ENCODE measurements at regions not wholly inside any gene's neighbourhood (a gene's known extent, or its start where the extent isn't known, plus 50 kb on each side); places are given as distances from the start of the nearest gene placed in this dataset.
A peak's percentile ranks its signal among the peaks of the same experiment; 100 is the strongest.

DNA sequence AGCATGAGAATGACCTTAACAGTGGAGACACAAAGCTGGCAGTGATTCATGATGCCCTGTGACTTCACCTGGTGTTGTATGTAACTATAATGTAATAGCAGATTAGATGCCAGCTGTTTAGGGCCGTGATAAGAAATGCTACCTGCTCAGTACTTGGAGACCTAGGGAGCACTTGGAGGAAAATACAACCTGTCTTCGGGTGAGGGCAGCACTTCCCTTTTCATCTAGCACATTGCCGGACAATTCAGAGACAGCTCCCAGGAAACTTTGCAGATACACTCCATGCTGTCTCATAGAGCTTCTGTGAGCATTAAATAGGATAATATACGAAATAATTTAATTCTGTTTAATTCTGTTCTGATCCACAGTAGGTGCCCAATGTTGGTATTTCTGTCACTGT, 668.5 kb downstream of the TSN start:
- no peak overlapping the region for H3K4me3 ChIP-seq
- no peaks in the 10 kb centered on the region for H3K4me1 ChIP-seq
- intact Hi-C loops (cut with DNase I), result no loop called here
- no peaks in the 10 kb centered on the region for H3K36me3 ChIP-seq (replicated peaks in 1 of 2; ENCODE audit: insufficient read depth in 1 of 2, low read depth in 2 of 2)
- no peak overlapping the region for H3K27ac ChIP-seq
- H3K9me3 ChIP-seq, result no peaks in the 10 kb centered on the region
- WGBS, 2 donors, result 49 to 58% methylated on average over 4 of the region's 4 CpGs
- TF ChIP-seq CTCF (IDR thresholded peaks at IDR 0.05) (peak in 2 of 7 experiments; percentile 13 to 41), POLR2A (IDR thresholded peaks at IDR 0.05) (no peak)
- DNase-seq, result peak in 2 of 4 donors; percentile 16 to 49
- no peaks in the 10 kb centered on the region for H3K27me3 ChIP-seq
- no peak for ATAC-seq

DNA sequence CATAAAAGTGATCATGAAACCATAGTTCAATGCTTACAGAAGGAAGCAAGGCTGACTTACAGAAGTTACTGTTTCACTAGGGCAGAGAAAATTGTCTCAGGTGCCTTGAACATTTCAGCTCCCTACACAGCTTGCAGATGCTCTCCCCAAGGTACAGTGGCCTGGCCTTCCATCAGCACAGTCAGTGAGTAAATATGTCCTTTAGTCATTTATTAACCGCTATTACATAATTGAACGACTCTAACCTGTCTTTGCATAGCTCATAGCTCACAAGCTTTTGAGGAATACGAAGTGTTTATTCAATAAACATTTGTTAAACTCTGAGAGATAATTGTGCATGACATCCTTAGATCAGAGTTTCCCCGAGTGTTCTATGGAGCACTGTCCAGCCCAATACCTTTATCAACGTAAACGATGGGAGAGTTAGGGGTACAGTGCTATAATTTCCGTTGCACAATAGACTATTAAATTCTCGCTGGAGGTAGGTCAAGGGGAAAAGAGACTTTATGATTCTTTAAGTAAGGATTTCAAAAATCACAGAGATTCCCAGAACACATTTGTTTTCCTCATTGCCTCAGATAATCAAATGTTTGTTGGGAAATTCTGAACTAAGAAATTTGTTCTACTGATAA, 677.8 kb downstream of the TSN start:
- H3K4me1 ChIP-seq, result peaks cover 13% of the 10 kb centered on the region
- ATAC-seq, result peak; percentile 96
- H3K27ac ChIP-seq, result peak overlapping the region in 1 of 4 donors; percentile 9
- WGBS, 2 donors, result 11 to 21% methylated on average over 8 of the region's 8 CpGs
- H3K27me3 ChIP-seq, result no peaks in the 10 kb centered on the region
- H3K4me3 ChIP-seq, result no peak overlapping the region
- H3K36me3 ChIP-seq (replicated peaks in 1 of 2; ENCODE audit: insufficient read depth in 1 of 2, low read depth in 2 of 2), result no peaks in the 10 kb centered on the region
- no peaks in the 10 kb centered on the region for H3K9me3 ChIP-seq
- intact Hi-C loops (cut with DNase I), result no loop called here
- TF ChIP-seq POLR2A (IDR thresholded peaks at IDR 0.05), result no peak
- no peak for TF ChIP-seq CTCF (IDR thresholded peaks at IDR 0.05)
- peak; percentile 43 to 72 (median 63) for DNase-seq

- no peaks in the 10 kb centered on the region for H3K4me1 ChIP-seq
- H3K36me3 ChIP-seq (replicated peaks in 1 of 2; ENCODE audit: insufficient read depth in 1 of 2, low read depth in 2 of 2), result no peaks in the 10 kb centered on the region
- H3K27ac ChIP-seq, result no peak overlapping the region
- TF ChIP-seq CTCF (IDR thresholded peaks at IDR 0.05) (no peak), POLR2A (IDR thresholded peaks at IDR 0.05) (no peak)
- H3K27me3 ChIP-seq, result no peaks in the 10 kb centered on the region
- H3K4me3 ChIP-seq, result no peak overlapping the region
- DNase-seq (no peak), ATAC-seq (no peak)
- WGBS, 2 donors, result 95 to 96% methylated on average over 1 of the region's 1 CpG
- no peaks in the 10 kb centered on the region for H3K9me3 ChIP-seq
- intact Hi-C loops (cut with DNase I), result no loop called here
Observed at GRCh38 chr2:122445003-122445402, 689.6 kb downstream of the TSN start.

DNA sequence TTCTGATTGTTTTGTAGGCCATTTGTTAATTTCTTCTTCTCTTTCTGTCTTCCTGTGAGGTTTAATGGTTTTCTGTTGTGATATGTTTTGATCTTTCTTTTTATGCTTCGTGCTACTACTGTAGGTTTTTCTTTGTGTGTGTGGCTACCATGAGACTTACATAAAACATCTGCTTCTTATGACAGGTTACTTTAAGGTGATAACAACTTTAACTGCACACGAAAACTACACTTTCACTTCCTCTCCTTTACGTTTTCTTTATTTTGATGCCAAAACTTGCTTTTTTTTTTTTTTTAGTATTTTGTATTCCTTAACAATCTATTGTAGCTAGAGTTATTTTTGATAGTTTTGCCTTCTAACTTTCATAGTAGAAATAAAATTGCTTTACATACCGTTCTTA, 691.3 kb downstream of the TSN start:
- TF ChIP-seq CTCF (IDR thresholded peaks at IDR 0.05) (no peak), POLR2A (IDR thresholded peaks at IDR 0.05) (no peak)
- H3K27ac ChIP-seq, result no peak overlapping the region
- intact Hi-C loops (cut with DNase I), result no loop called here
- H3K9me3 ChIP-seq, result no peaks in the 10 kb centered on the region
- DNase-seq (no peak), ATAC-seq (no peak)
- no peaks in the 10 kb centered on the region for H3K36me3 ChIP-seq (replicated peaks in 1 of 2; ENCODE audit: insufficient read depth in 1 of 2, low read depth in 2 of 2)
- no peak overlapping the region for H3K4me3 ChIP-seq
- no peaks in the 10 kb centered on the region for H3K4me1 ChIP-seq
- H3K27me3 ChIP-seq, result no peaks in the 10 kb centered on the region
- WGBS, 2 donors, result 64 to 94% methylated on average over 4 of the region's 4 CpGs

GRCh38 chr2:122447237-122447636, 691.8 kb downstream of the TSN start:
- WGBS, 2 donors, result 91% methylated on average over 2 of the region's 2 CpGs
- no peak overlapping the region for H3K27ac ChIP-seq
- intact Hi-C loops (cut with DNase I), result no loop called here

More at GRCh38 chr2:122447237-122447636, 691.8 kb downstream of the TSN start:
- H3K4me1 ChIP-seq, result no peaks in the 10 kb centered on the region
- DNase-seq (no peak), ATAC-seq (no peak)
- no peaks in the 10 kb centered on the region for H3K27me3 ChIP-seq
- H3K36me3 ChIP-seq (replicated peaks in 1 of 2; ENCODE audit: insufficient read depth in 1 of 2, low read depth in 2 of 2), result no peaks in the 10 kb centered on the region
- TF ChIP-seq POLR2A (IDR thresholded peaks at IDR 0.05), result no peak
- no peak for TF ChIP-seq CTCF (IDR thresholded peaks at IDR 0.05)
- no peak overlapping the region for H3K4me3 ChIP-seq
- H3K9me3 ChIP-seq, result no peaks in the 10 kb centered on the region

Measured in body of pancreas (tissue), 4 donors.